ENCODE measurements at regions not wholly inside any gene's neighbourhood (a gene's known extent, or its start where the extent isn't known, plus 50 kb on each side); places are given as distances from the start of the nearest gene placed in this dataset.

DNA sequence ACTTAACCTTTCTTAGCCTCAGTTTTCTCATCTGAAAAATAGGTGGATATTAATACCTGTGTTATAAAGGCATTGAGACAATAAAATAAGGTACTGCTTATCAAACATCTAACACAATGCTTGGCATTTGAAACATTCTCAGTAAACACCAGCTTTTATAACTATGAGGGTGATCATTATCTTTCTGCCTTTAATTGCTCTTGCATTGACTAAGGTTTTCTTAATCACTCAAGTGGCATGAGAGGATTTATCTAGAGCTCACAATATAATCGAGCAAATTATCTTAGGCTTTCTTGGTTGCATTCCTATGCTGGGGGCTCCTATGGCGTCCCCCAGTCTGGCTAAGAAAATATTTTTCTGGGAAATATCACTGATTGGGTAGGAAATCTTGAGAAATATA is 716.4 kb upstream of the MARCKS start (continued):
- TF ChIP-seq ZBTB33 (IDR thresholded peaks at IDR 0.05), result no peak

- Histone ChIP-seq H3K27ac (ENCODE audit: low read depth in 1 of 2, low read length in 2 of 2) (no peak overlapping the region), H3K9ac (ENCODE audit: low read depth in 1 of 2, low read length in 2 of 2) (no peak overlapping the region), H3K4me1 (ENCODE audit: control insufficient read depth in 4 of 4, insufficient read depth in 4 of 4, low read length in 3 of 4) (no peaks in the 10 kb centered on the region), H3K27me3 (ENCODE audit: control insufficient read depth in 4 of 4, insufficient read depth in 4 of 4, low read length in 3 of 4) (no peaks in the 10 kb centered on the region), H3K36me3 (ENCODE audit: control insufficient read depth in 4 of 4, insufficient read depth in 3 of 4, low read depth in 1 of 4, low read length in 3 of 4) (no peaks in the 10 kb centered on the region), H3K9me3 (ENCODE audit: control insufficient read depth in 4 of 4, low read length in 3 of 4) (no peaks in the 10 kb centered on the region), H3K4me3 (ENCODE audit: low read depth in 1 of 3, low read length in 3 of 3) (no peak overlapping the region)
- WGBS, result 84% methylated on average over 2 of the region's 2 CpGs
- DNase-seq (ENCODE audit: low spot score), result no peak
- TF ChIP-seq ZBTB33 (IDR thresholded peaks at IDR 0.05) (no peak), JUND (IDR thresholded peaks at IDR 0.05) (no peak), RXRA (IDR thresholded peaks at IDR 0.05) (no peak), FOXA2 (IDR thresholded peaks at IDR 0.05) (no peak), MAX (IDR thresholded peaks at IDR 0.05) (no peak), NR2F2 (IDR thresholded peaks at IDR 0.05) (no peak), HNF4A (conservative IDR thresholded peaks at IDR 0.05) (no peak), YY1 (IDR thresholded peaks at IDR 0.05) (no peak), SP1 (IDR thresholded peaks at IDR 0.05) (no peak), TAF1 (conservative IDR thresholded peaks at IDR 0.05) (no peak)
- TF ChIP-seq, protein P1, sequence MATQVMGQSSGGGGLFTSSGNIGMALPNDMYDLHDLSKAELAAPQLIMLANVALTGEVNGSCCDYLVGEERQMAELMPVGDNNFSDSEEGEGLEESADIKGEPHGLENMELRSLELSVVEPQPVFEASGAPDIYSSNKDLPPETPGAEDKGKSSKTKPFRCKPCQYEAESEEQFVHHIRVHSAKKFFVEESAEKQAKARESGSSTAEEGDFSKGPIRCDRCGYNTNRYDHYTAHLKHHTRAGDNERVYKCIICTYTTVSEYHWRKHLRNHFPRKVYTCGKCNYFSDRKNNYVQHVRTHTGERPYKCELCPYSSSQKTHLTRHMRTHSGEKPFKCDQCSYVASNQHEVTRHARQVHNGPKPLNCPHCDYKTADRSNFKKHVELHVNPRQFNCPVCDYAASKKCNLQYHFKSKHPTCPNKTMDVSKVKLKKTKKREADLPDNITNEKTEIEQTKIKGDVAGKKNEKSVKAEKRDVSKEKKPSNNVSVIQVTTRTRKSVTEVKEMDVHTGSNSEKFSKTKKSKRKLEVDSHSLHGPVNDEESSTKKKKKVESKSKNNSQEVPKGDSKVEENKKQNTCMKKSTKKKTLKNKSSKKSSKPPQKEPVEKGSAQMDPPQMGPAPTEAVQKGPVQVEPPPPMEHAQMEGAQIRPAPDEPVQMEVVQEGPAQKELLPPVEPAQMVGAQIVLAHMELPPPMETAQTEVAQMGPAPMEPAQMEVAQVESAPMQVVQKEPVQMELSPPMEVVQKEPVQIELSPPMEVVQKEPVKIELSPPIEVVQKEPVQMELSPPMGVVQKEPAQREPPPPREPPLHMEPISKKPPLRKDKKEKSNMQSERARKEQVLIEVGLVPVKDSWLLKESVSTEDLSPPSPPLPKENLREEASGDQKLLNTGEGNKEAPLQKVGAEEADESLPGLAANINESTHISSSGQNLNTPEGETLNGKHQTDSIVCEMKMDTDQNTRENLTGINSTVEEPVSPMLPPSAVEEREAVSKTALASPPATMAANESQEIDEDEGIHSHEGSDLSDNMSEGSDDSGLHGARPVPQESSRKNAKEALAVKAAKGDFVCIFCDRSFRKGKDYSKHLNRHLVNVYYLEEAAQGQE (IDR thresholded peaks at IDR 0.05), result no peak
- TF ChIP-seq, protein P2, sequence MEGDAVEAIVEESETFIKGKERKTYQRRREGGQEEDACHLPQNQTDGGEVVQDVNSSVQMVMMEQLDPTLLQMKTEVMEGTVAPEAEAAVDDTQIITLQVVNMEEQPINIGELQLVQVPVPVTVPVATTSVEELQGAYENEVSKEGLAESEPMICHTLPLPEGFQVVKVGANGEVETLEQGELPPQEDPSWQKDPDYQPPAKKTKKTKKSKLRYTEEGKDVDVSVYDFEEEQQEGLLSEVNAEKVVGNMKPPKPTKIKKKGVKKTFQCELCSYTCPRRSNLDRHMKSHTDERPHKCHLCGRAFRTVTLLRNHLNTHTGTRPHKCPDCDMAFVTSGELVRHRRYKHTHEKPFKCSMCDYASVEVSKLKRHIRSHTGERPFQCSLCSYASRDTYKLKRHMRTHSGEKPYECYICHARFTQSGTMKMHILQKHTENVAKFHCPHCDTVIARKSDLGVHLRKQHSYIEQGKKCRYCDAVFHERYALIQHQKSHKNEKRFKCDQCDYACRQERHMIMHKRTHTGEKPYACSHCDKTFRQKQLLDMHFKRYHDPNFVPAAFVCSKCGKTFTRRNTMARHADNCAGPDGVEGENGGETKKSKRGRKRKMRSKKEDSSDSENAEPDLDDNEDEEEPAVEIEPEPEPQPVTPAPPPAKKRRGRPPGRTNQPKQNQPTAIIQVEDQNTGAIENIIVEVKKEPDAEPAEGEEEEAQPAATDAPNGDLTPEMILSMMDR (IDR thresholded peaks at IDR 0.05; ENCODE audit: low read depth, low read length, missing input control), result no peak
These were observed 715.2 kb upstream of the MARCKS start for GRCh38 chr6:113141901-113142300.
